IPS-15b (cell line): ENCODE measurements at regions not wholly inside any gene's neighbourhood (a gene's known extent, or its start where the extent isn't known, plus 50 kb on each side); places are given as distances from the start of the nearest gene placed in this dataset.

Experiments
- H3K27me3 ChIP-seq: one replicate; pipeline ENCODE4 v1.6.1; 2013; ENCODE audit warnings: low read length; ENCODE audit not compliant: control insufficient read depth, insufficient read depth
- H3K36me3 ChIP-seq: one replicate; pipeline ENCODE4 v1.6.1; 2013; ENCODE audit warnings: low read length; ENCODE audit not compliant: control insufficient read depth, insufficient read depth
- H3K4me1 ChIP-seq: one replicate; pipeline ENCODE4 v1.6.1; 2013; ENCODE audit warnings: mild to moderate bottlenecking, low read length; ENCODE audit not compliant: control insufficient read depth, insufficient read depth
- H3K4me3 ChIP-seq: one replicate; pipeline ENCODE4 v1.5.1; 2013; ENCODE audit warnings: low read depth, low read length
- H3K9ac ChIP-seq: one replicate; pipeline ENCODE4 v1.6.1; 2013; ENCODE audit warnings: low read depth, mild to moderate bottlenecking, low read length
- H3K9me3 ChIP-seq: one replicate; pipeline ENCODE4 v1.6.1; 2013; ENCODE audit warnings: mild to moderate bottlenecking, low read length; ENCODE audit not compliant: control insufficient read depth, insufficient read depth

- Histone ChIP-seq H3K9ac (peak overlapping the region; percentile 70), H3K4me1 (peaks cover 4% of the 10 kb centered on the region), H3K4me3 (peak overlapping the region; percentile 61), H3K27me3 (peaks cover 14% of the 10 kb centered on the region), H3K36me3 (no peaks in the 10 kb centered on the region), H3K9me3 (no peaks in the 10 kb centered on the region)
Measured at GRCh38 chr12:98456576-98457573, 58.5 kb upstream of the TMPO start.

DNA sequence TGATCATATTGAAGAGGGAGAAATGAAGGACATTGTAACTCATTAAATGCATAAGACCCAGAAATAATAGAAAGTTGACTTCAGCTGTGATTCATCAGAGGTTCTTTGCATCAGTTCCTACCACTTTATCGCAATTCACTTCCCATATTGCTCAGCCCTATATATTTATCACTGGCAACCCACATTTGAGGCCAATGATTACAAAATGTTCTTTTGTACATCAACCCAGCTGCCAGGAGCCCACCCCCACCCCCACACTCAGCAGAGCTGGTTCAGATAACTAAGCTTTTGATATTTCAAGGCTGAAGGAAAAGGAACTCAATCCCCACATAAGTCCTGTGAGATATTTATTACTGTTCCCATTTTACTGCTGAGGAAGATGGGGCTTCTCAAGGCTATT lies 51.2 kb upstream of the TMPO start:
- H3K9ac ChIP-seq = no peak overlapping the region
- no peaks in the 10 kb centered on the region for H3K4me1 ChIP-seq
- no peaks in the 10 kb centered on the region for H3K9me3 ChIP-seq
- H3K4me3 ChIP-seq = no peak overlapping the region
- H3K27me3 ChIP-seq = no peaks in the 10 kb centered on the region
- no peaks in the 10 kb centered on the region for H3K36me3 ChIP-seq

- H3K27me3 ChIP-seq = no peaks in the 10 kb centered on the region
- no peaks in the 10 kb centered on the region for H3K4me1 ChIP-seq
- H3K36me3 ChIP-seq = no peaks in the 10 kb centered on the region
- H3K4me3 ChIP-seq = no peak overlapping the region
- H3K9ac ChIP-seq = no peak overlapping the region
- H3K9me3 ChIP-seq = no peaks in the 10 kb centered on the region
Measured at GRCh38 chr12:98465505-98465904, 49.9 kb upstream of the TMPO start.
